DND-41 (cell line): ENCODE measurements at regions not wholly inside any gene's neighbourhood (a gene's known extent, or its start where the extent isn't known, plus 50 kb on each side); places are given as distances from the start of the nearest gene placed in this dataset.
A peak's percentile ranks its signal among the peaks of the same experiment; 100 is the strongest.
"Not testable (repeated sequence)": the region's sequence is repeated elsewhere in the genome, so short reads cannot be mapped to it uniquely, and the experiment has no call there.

Experiments
- ATAC-seq: fragments of 200-7000 bp; cut with Tn5 transposase; 3 replicates; pipeline ENCODE4 v1.9.1; 2021; ENCODE audit warnings: low read depth; ENCODE audit not compliant: insufficient read depth
- DNase-seq: peaks from one replicate; pipeline ENCODE4 v3.0.0-alpha.2; 2020
- H2AFZ ChIP-seq: 2 replicates; pipeline ENCODE4 v1.6.0; 2012; ENCODE audit warnings: low read depth, low read length
- H3K27ac ChIP-seq: 2 replicates; pipeline ENCODE4 v1.5.1; 2012; ENCODE audit warnings: low read length, inconsistent platforms
- H3K27me3 ChIP-seq: fragments of 200-600 bp; sonication (generic); 2 replicates; pipeline ENCODE4 v1.6.0; 2012; ENCODE audit warnings: low read length, mild to moderate bottlenecking, inconsistent platforms; ENCODE audit not compliant: insufficient read depth, poor library complexity
- H3K36me3 ChIP-seq: 2 replicates; pipeline ENCODE4 v1.5.1; 2012; ENCODE audit warnings: low read length, inconsistent platforms; ENCODE audit not compliant: insufficient read depth
- H3K4me1 ChIP-seq: 2 replicates; pipeline ENCODE4 v1.5.1; 2012; ENCODE audit warnings: mild to moderate bottlenecking, low read length; ENCODE audit not compliant: insufficient read depth
- H3K4me2 ChIP-seq: 2 replicates; pipeline ENCODE4 v1.6.0; 2012; ENCODE audit warnings: mild to moderate bottlenecking, moderate library complexity, low read length, inconsistent platforms; ENCODE audit not compliant: insufficient read depth
- H3K4me3 ChIP-seq, 2 experiments: fragments of 200-600 bp in 1 of 2; shearing (Covaris generic) in 1 of 2; 2 replicates each; pipeline ENCODE4 v1.5.1; 2012 to 2016; ENCODE audit warnings: inconsistent platforms in 2 of 2, low read length in 2 of 2, mild to moderate bottlenecking in 2 of 2, low read depth in 1 of 2, moderate library complexity in 1 of 2
- H3K79me2 ChIP-seq: 2 replicates; pipeline ENCODE4 v1.6.0; 2012; ENCODE audit warnings: low read length, inconsistent platforms; ENCODE audit not compliant: insufficient read depth
- H3K9ac ChIP-seq: 2 replicates; pipeline ENCODE4 v1.6.0; 2012; ENCODE audit warnings: low read depth, mild to moderate bottlenecking, inconsistent platforms, low read length, moderate library complexity
- H3K9me3 ChIP-seq: 2 replicates; pipeline ENCODE4 v1.5.1; 2012; ENCODE audit warnings: low read length, moderate library complexity, mild to moderate bottlenecking, inconsistent platforms; ENCODE audit not compliant: insufficient read depth, severe bottlenecking
- H4K20me1 ChIP-seq: 2 replicates; pipeline ENCODE4 v1.6.0; 2012; ENCODE audit warnings: low read length; ENCODE audit not compliant: insufficient read depth
- CTCF ChIP-seq: IDR thresholded peaks from 2 replicates; pipeline ENCODE4 v1.5.1; 2012; ENCODE audit warnings: borderline replicate concordance, low read length, moderate library complexity, mild to moderate bottlenecking; ENCODE audit not compliant: poor library complexity, severe bottlenecking; ENCODE audit errors: extremely low read depth
- EZH2 ChIP-seq: IDR thresholded peaks from 3 replicates; pipeline ENCODE4 v1.6.1; 2012; ENCODE audit warnings: borderline replicate concordance, low read depth, mild to moderate bottlenecking, moderate library complexity, low read length, inconsistent platforms; ENCODE audit not compliant: severe bottlenecking

- Histone ChIP-seq H3K36me3 (no peaks in the 10 kb centered on the region; the same call in 1 of the 2 replicates), H3K79me2 (no peaks in the 10 kb centered on the region), H3K4me3 (no peak overlapping the region), H3K27me3 (no peaks in the 10 kb centered on the region), H3K27ac (no peak overlapping the region), H3K9me3 (peaks cover 23% of the 10 kb centered on the region), H3K4me2 (no peak overlapping the region), H3K9ac (no peak overlapping the region), H4K20me1 (no peaks in the 10 kb centered on the region), H3K4me1 (no peaks in the 10 kb centered on the region), H2AFZ (no peak overlapping the region)
- TF ChIP-seq EZH2 (no peak), CTCF (no peak)
- no peak for DNase-seq
- ATAC-seq: no peak
Measured at GRCh38 chr7:109695419-109695818, 1125.7 kb downstream of the DNAJB9 start.

GRCh38 chr7:109696723-109697122, 1127.0 kb downstream of the DNAJB9 start:
- no peak overlapping the region for H3K27ac ChIP-seq
- H3K4me2 ChIP-seq: no peak overlapping the region
- H3K4me1 ChIP-seq: no peaks in the 10 kb centered on the region
- no peaks in the 10 kb centered on the region for H3K79me2 ChIP-seq
- H3K9me3 ChIP-seq: peaks cover 23% of the 10 kb centered on the region
- no peaks in the 10 kb centered on the region; the same call in 1 of the 2 replicates for H3K36me3 ChIP-seq
- no peak for TF ChIP-seq CTCF
- TF ChIP-seq EZH2: no peak
- no peak overlapping the region for H3K9ac ChIP-seq
- no peaks in the 10 kb centered on the region for H3K27me3 ChIP-seq
- no peaks in the 10 kb centered on the region for H4K20me1 ChIP-seq
- no peak for DNase-seq
- H2AFZ ChIP-seq: no peak overlapping the region
- ATAC-seq: no peak
- H3K4me3 ChIP-seq: no peak overlapping the region

GRCh38 chr7:109699661-109700060, 1130.0 kb downstream of the DNAJB9 start:
- Histone ChIP-seq H3K9me3 (peaks cover 13% of the 10 kb centered on the region), H3K9ac (no peak overlapping the region), H3K27ac (no peak overlapping the region), H3K4me1 (no peaks in the 10 kb centered on the region), H3K4me2 (no peak overlapping the region), H3K79me2 (no peaks in the 10 kb centered on the region), H3K36me3 (no peaks in the 10 kb centered on the region; the same call in 1 of the 2 replicates), H3K4me3 (no peak overlapping the region), H2AFZ (no peak overlapping the region), H3K27me3 (no peaks in the 10 kb centered on the region), H4K20me1 (no peaks in the 10 kb centered on the region)
- TF ChIP-seq EZH2 (no peak), CTCF (no peak)
- ATAC-seq (no peak), DNase-seq (no peak)

- DNase-seq: no peak
- no peak overlapping the region for H2AFZ ChIP-seq
- no peaks in the 10 kb centered on the region for H4K20me1 ChIP-seq
- TF ChIP-seq CTCF: no peak
- H3K9ac ChIP-seq: no peak overlapping the region
- H3K36me3 ChIP-seq: no peaks in the 10 kb centered on the region
- H3K27ac ChIP-seq: no peak overlapping the region
- no peaks in the 10 kb centered on the region for H3K27me3 ChIP-seq
- ATAC-seq: no peak
- H3K4me2 ChIP-seq: no peak overlapping the region
- no peaks in the 10 kb centered on the region for H3K79me2 ChIP-seq
- H3K4me3 ChIP-seq: no peak overlapping the region
- H3K4me1 ChIP-seq: peaks cover 5% of the 10 kb centered on the region; the same call in 1 of the 2 replicates
- H3K9me3 ChIP-seq: no peaks in the 10 kb centered on the region
Measured at GRCh38 chr7:109713366-109713765, 1143.7 kb downstream of the DNAJB9 start.

- not testable (repeated sequence) for H3K27me3 ChIP-seq, H3K9me3 ChIP-seq, H3K27ac ChIP-seq, ATAC-seq, H2AFZ ChIP-seq, H3K9ac ChIP-seq, H3K4me3 ChIP-seq, H3K4me1 ChIP-seq, H4K20me1 ChIP-seq, H3K4me2 ChIP-seq, H3K79me2 ChIP-seq, H3K36me3 ChIP-seq
- DNase-seq: peak; percentile 26
Measured at GRCh38 chr7:109719359-109719758, 1149.7 kb downstream of the DNAJB9 start.
